ENCODE measurements at regions not wholly inside any gene's neighbourhood (a gene's known extent, or its start where the extent isn't known, plus 50 kb on each side); places are given as distances from the start of the nearest gene placed in this dataset.

DNA sequence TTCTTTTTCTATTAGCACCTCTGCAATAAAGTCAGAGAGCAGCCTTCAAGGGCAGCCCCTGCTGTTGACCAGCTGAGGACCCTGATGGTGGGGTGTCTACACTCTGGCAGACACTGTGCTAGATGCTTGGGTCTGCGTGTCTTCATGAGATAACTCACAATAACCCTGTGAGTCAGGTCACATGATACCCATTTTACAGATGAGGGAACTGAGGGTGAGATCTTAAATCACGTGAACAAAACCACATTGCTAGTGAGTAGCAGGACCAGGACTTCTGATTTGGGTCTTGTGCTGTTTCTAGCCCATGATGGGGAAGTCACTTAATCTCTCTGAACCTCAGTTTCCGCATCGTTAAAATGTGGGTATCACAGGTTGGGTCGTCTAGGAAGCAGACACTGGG lies 118.5 kb upstream of the LIPC start:
- Histone ChIP-seq H2AFZ (ENCODE audit: control insufficient read depth, low read depth, low read length) (no peak overlapping the region; the same call in 1 of the 2 replicates), H3K4me1 (ENCODE audit: control insufficient read depth, insufficient read depth, low read length) (no peaks in the 10 kb centered on the region), H3K27ac (ENCODE audit: control insufficient read depth, insufficient read depth) (no peak overlapping the region), H3K27me3 (replicated peaks in 1 of 2; ENCODE audit: control insufficient read depth in 2 of 2, insufficient read depth in 2 of 2, low read length in 1 of 2) (no peaks in the 10 kb centered on the region), H3K79me2 (ENCODE audit: control insufficient read depth, insufficient read depth, low read length) (no peaks in the 10 kb centered on the region), H3K9ac (ENCODE audit: control insufficient read depth, insufficient read depth, low read length) (no peak overlapping the region), H4K20me1 (ENCODE audit: control insufficient read depth, insufficient read depth) (no peaks in the 10 kb centered on the region), H3K36me3 (ENCODE audit: control insufficient read depth in 2 of 2, insufficient read depth in 2 of 2, low read length in 1 of 2) (no peaks in the 10 kb centered on the region), H3K9me3 (replicated peaks; ENCODE audit: control insufficient read depth, insufficient read depth, low read length) (no peaks in the 10 kb centered on the region; the same call in 2 of the 3 replicates), H3K4me3 (no peak overlapping the region), H3K4me2 (ENCODE audit: control insufficient read depth, insufficient read depth) (no peak overlapping the region)
- ATAC-seq, result no peak
- in situ Hi-C loops (cut with MboI), result no loop called here
- ChIA-PET RAD21 (ENCODE audit: unreplicated experiment) (interaction anchor here (1.5 kb wide), 2 partner anchors 10 kb away, joined by 3 to 4 read pairs; no protein-coding TSS in a partner anchor), CTCF (interaction anchor here (0.9 to 1.1 kb wide), 2 partner anchors 24 to 42 kb away, joined by 3 read pairs; no protein-coding TSS in a partner anchor), SMC1A (ENCODE audit: uncharacterized antibody, unreplicated experiment) (interaction anchor here (1.6 kb wide), 2 partner anchors 9 to 19 kb away, joined by 6 to 8 read pairs; no protein-coding TSS in a partner anchor), POLR2A (no interaction called here)
- FAIRE-seq, result no peak
- DNase-seq (ENCODE audit: low read depth, low spot score), result no peak
- BruUV-seq (replicated peaks), result no TSS peak
- TF ChIP-seq KDM1A (IDR thresholded peaks at IDR 0.05; ENCODE audit: borderline replicate concordance), result no peak
- 0 out of 2 replicates have a peak, but pooled peaks have one; percentile 23 for TF ChIP-seq RAD51 (IDR thresholded peaks at IDR 0.05)
- peak in 1 of 2 experiments; percentile 21; a peak in 1 of 4 replicates for TF ChIP-seq BHLHE40 (IDR thresholded peaks at IDR 0.05; ENCODE audit: borderline replicate concordance in 1 of 2, low read depth in 2 of 2, low read length in 1 of 2)
- TF ChIP-seq, protein P1, sequence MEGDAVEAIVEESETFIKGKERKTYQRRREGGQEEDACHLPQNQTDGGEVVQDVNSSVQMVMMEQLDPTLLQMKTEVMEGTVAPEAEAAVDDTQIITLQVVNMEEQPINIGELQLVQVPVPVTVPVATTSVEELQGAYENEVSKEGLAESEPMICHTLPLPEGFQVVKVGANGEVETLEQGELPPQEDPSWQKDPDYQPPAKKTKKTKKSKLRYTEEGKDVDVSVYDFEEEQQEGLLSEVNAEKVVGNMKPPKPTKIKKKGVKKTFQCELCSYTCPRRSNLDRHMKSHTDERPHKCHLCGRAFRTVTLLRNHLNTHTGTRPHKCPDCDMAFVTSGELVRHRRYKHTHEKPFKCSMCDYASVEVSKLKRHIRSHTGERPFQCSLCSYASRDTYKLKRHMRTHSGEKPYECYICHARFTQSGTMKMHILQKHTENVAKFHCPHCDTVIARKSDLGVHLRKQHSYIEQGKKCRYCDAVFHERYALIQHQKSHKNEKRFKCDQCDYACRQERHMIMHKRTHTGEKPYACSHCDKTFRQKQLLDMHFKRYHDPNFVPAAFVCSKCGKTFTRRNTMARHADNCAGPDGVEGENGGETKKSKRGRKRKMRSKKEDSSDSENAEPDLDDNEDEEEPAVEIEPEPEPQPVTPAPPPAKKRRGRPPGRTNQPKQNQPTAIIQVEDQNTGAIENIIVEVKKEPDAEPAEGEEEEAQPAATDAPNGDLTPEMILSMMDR (IDR thresholded peaks at IDR 0.05 in 2 of 3, conservative IDR thresholded peaks at IDR 0.05 in 1 of 3; ENCODE audit: control insufficient read depth in 2 of 3, extremely low read depth in 1 of 3, insufficient read depth in 1 of 3, low read depth in 3 of 3, low read length in 3 of 3), result no peak
- TF ChIP-seq, protein P2, sequence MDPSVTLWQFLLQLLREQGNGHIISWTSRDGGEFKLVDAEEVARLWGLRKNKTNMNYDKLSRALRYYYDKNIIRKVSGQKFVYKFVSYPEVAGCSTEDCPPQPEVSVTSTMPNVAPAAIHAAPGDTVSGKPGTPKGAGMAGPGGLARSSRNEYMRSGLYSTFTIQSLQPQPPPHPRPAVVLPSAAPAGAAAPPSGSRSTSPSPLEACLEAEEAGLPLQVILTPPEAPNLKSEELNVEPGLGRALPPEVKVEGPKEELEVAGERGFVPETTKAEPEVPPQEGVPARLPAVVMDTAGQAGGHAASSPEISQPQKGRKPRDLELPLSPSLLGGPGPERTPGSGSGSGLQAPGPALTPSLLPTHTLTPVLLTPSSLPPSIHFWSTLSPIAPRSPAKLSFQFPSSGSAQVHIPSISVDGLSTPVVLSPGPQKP (IDR thresholded peaks at IDR 0.05; ENCODE audit: low read depth, low read length), result no peak
- WGBS (ENCODE audit: insufficient coverage, insufficient replicate concordance, low lambda C conversion rate, missing lambda C conversion rate), result 66% methylated on average over 5 of the region's 5 CpGs
- intact Hi-C loops (cut with micrococcal nuclease; ENCODE audit: unreplicated experiment), result no loop called here
